NCI-H460 (cell line): ENCODE measurements at regions not wholly inside any gene's neighbourhood (a gene's known extent, or its start where the extent isn't known, plus 50 kb on each side); places are given as distances from the start of the nearest gene placed in this dataset.
"Not testable (repeated sequence)": the region's sequence is repeated elsewhere in the genome, so short reads cannot be mapped to it uniquely, and the experiment has no call there.

Source experiments
- DNase-seq: peaks from one replicate; pipeline ENCODE4 v3.0.0-alpha.2; 2016; ENCODE audit warnings: low read depth; ENCODE audit errors: extremely low read depth

DNA sequence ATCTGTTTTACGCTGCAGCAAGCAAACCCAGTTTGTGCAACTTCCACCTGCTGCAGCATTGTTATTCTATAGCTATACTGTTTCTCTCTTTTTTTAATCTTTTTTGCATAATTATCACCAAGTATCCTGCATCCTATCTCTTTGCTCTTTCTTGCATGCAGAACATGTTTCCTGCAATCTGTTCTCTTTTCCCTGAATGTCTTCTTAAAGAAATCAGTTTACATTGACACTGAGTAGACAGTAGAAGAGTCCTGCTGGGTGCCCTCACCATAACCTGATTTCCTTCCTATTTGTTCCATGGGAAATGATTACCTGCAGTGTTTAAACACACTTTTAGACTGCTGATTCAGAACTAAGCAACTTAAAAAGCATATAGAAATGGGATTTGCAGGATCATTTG is 964.7 kb downstream of the PCDH19 start:
- no peak for DNase-seq

DNA sequence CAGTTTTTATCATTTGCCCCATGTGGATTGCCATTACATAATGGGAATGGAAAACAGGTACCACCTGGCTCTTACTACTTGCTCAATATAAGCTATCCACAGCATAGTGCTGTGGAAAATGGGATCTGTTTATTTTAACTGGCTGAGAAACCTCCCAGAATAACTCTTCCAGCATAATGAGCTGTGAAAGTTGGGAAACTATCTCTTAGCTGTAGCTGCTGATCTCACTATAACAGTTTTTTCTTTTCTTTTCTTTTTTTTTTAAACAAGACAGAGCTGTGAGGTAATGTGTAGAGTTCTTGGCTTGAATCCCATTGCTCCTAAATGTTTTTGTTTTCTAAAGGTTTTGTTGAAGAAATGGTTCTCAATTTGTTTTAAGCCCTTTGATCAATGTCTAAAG is 988.3 kb downstream of the PCDH19 start:
- DNase-seq: no peak

DNA sequence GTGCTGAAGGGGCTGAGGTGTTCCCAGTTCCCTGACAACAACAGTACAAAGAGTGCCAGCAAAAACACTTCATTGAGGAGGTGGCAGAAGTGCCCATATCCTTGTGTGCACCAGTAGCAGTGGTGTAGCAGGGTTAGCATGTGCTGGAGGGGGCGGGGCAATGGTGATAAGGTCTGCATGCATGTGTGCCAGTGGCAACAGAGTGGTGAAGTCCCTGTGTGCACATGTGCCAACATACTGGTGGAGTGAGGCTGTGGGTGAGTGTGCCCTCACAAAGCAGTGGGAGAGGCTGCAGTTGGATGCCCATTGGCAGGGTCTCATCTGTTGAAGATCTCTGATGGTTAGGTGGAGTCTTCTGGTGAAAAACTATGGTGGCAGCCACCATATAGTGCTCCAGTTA is 994.6 kb downstream of the PCDH19 start:
- no peak for DNase-seq

- no peak for DNase-seq
These were observed 996.8 kb downstream of the PCDH19 start for GRCh38 chrX:99413317-99413716.

- no peak for DNase-seq
These were observed 1011.5 kb downstream of the PCDH19 start for GRCh38 chrX:99398545-99398944.

- DNase-seq: no peak
These were observed 1012.2 kb downstream of the PCDH19 start for GRCh38 chrX:99397879-99398278.

DNA sequence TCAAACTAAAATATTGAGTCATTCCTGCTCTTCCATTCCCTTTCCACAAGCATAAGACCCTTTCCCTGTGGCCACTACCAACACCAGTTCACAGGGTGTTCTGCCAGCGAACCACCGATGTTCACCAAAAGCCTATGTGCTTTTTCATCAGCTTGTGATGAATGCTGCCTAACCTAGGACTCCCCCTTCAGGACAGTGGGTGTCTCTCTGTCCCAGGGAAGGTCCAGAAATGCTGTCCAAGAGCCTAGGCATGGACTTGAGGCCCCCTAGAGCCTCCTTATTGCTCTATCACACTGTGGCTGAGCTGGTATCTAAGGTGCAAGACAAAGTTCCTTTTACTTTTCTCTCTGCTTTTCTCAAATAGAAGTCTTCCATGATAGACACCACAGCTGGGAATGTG is 1015.6 kb downstream of the PCDH19 start:
- no peak for DNase-seq

- no peak for DNase-seq
These were observed 1025.3 kb downstream of the PCDH19 start for GRCh38 chrX:99384594-99385374.

DNA sequence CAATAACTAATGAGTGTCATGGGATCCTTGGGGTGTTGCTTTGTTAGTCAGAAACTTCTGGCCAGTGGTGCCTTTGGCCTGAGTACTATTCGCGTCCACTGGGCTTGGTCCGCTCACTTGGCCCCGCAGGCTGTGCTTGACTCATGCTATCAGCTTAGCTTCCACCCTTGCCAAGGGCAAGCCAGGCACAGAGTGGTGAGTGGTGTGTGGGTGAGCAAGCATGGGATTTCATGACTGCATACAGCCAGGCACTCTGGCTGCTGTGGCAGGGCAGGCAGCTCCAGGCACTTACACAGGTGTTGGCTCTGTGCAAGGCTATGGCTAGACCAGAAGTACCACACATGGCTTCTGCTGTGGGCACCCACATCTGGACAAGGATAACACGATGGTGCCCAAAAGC is 1026.3 kb downstream of the PCDH19 start:
- no peak for DNase-seq

GRCh38 chrX:99371976-99372595 is 1038.0 kb downstream of the PCDH19 start:
- no peak for DNase-seq

GRCh38 chrX:99353412-99353811 is 1056.7 kb downstream of the PCDH19 start:
- no peak for DNase-seq

DNA sequence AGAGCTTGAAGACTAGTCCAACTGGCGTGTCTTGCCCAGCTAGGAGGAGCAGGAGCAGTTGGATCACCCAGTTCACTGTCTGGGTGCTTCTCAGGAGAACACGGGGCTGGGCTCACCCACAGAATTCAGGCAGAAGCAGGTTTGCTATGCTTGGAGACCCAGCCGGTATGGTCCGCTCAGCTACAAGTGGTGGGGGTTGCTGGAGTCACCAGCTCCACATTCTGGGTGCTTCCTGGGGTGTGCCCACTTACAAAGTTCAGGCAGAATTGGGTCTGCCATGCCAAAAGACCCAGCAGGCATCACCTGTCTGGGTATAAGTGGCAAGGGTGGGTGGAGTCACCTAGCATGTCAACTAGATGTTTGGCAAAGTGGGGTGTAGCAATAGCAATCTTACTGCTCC is 1061.8 kb downstream of the PCDH19 start:
- DNase-seq: no peak

DNA sequence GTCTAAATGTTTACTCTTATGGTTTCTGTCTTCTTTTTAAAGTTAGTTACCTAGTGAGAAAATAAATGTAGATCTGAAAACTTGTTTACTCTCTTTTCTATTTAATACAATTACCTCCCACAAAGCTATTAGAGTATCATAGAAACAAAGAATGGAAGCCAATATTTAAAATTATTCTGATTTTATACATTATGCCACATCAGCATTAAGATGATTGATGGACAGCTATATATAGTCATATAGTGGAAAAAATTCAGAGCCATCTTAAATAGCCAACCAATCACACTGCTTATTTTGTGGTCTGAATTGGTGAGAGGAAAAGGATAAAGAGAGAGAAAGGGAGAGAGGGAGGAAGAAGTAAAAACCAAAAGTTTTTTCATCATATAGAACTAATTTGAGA is 1101.8 kb downstream of the PCDH19 start:
- DNase-seq: no peak

GRCh38 chrX:99305573-99305972 is 1104.5 kb downstream of the PCDH19 start:
- DNase-seq: no peak

- peak; percentile 11 for DNase-seq
These were observed 1108.1 kb downstream of the PCDH19 start for GRCh38 chrX:99301990-99302389.

DNA sequence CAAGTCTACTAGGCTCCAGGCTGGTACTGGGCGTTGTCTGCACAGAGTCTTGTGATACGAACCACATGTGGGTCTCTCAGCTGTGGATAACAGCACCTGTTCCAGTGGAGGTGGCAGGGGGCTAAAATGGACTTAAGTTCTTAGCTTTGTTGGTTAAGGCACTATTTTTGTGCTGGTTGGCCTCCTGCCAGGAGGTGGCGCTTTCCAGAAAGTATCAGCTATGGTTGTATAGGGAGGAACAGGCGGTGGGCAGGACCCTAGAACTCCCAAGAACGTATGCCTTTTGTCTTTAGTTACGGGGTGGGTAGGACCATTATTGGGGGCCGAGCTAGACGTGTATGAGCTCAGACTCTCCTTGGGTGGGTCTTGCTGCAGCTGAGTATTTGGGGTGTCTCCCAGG is 1138.4 kb downstream of the PCDH19 start:
- DNase-seq: no peak

DNA sequence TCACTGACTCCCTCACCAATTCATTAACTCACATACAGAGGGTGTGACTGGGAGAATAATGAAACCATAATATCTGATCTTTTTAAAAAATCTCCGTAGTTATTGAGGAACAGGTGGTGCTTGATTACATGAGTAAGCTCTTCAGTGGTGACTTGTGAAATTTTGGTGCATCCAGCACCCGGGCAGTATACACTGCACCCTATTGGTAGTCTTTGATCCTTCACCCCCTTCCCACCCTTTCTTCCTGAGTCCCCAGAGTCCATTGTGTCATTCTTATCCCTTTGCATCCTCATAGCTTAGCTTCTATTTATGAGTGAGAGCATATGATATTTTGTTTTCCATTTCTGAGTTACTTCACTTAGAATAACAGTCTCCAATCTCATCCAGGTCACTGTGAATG is 1143.8 kb downstream of the PCDH19 start:
- DNase-seq: no peak

GRCh38 chrX:99248180-99248579 is 1161.9 kb downstream of the PCDH19 start:
- no peak for DNase-seq

- no peak for DNase-seq
These were observed 1168.1 kb downstream of the PCDH19 start for GRCh38 chrX:99242001-99242400.

- not testable (repeated sequence) for DNase-seq
These were observed 1175.7 kb downstream of the PCDH19 start for GRCh38 chrX:99234384-99234783.

DNA sequence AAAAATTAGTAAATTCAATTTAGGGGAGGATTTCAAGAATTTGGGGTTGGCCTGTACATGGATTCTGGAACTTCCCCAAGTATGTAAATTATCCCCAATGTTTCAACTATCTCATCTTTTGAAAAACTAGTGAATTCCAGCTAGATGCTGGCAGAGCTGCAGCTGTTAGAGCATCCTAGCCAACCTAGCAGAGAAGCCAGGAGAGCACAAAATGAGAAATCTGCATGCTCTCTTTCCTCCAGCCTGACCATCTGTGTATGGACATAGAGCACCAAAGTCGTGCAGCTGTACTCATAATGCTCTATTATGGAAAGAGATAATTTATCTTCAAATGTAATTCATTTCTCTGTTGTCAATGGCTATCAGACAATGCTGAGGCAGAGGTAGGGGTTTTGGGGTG is 1217.7 kb downstream of the PCDH19 start:
- no peak for DNase-seq

DNA sequence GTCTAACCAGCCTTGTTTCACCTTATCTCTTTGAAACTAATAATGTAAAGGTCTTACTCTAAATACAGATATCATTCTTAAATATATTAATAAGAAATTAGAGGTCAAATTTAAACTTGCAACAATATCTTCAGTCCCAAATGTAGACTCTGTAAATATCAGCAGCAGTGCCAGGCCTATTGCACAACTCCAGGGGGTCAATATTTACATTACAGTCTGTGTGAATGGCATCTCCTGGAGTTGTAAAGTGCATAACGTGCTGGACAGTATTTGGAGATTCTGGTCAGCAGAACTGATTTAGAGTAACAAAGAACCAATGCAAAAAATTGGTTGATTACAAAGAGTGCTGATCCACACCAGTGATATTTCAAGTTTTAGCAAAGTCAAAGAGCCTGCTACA is 1225.9 kb downstream of the PCDH19 start:
- DNase-seq: no peak

- DNase-seq: no peak
These were observed 1237.1 kb downstream of the PCDH19 start for GRCh38 chrX:99172958-99173357.
